Activated CD4-positive, alpha-beta T cell treated with anti-CD3 and anti-CD28 coated beads for 1 hour (primary cell): ENCODE measurements at regions not wholly inside any gene's neighbourhood (a gene's known extent, or its start where the extent isn't known, plus 50 kb on each side); places are given as distances from the start of the nearest gene placed in this dataset.
A peak's percentile ranks its signal among the peaks of the same experiment; 100 is the strongest.

Source experiments
- DNase-seq: peaks from one replicate; pipeline ENCODE4 v3.0.0-alpha.2; 2020

DNA sequence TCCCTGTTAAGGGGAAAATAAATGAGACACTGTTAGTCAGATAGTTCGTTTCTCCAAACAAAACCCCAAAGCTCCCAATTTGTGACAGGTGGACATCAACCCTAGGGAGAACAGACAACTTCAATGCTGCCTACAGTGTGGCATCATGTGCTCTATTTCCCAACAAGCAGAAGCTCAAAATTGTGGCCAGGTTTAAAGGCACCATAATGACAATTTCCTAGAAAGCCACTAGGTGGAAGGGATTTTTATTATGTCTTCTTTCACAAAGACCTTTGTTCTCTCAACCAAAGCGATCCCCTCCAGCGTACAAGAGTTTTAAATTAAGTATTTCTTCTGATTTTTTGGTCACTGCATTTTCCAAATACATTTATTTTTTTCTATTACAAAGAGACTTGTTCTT is 88.0 kb upstream of the MBIP start:
- DNase-seq, result no peak

DNA sequence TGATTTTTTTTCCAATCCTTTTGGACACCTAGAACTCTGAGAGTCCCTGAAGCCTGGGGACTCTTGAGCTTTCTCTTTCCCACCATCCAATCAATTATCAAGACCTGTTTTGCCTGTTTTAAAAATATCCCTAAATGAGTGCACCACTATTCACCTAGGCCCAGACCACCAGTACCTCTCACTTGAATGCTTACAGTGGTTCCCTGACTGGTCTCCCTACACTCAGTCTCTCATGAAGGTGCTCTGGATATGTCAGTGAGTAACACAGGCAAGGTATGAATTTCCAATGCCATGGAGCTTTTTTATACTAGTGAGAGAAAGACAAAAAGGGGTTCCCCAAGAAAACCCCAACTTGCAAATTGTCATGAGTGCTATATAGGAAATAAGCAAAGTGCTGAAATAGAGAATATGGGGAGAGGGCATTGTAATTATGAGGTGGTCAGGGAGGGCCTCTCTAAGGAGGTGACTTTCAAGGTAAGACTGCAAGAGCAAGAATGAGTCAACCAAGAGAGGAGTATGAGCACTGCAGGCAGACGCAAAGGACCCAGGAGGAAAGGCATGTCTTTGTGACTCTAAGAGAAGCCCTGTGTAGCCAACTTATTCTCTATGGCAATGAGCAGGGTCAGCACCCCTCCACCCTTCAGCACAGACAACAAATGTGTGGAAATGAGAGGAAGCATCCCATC is 85.3 kb upstream of the MBIP start:
- DNase-seq, result no peak

DNA sequence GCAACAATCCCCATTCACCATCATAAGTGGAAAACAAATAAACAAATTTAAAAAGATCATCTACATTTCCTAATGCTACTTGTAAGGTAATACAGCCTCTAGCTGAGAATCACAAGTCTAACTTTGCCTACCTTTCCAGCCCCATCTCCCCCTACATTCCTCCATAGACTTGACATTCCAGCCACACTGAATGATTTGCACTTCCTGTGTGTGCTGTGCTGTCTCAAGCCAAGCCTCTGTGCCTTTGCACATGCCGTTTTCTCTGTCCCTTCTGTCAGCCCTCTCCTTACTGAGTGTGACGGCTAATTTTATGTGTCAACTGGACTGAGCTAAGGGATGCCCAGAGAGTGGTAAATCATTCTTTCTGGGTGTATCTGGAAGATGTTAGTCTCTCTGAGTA is 82.4 kb upstream of the MBIP start:
- no peak for DNase-seq

DNA sequence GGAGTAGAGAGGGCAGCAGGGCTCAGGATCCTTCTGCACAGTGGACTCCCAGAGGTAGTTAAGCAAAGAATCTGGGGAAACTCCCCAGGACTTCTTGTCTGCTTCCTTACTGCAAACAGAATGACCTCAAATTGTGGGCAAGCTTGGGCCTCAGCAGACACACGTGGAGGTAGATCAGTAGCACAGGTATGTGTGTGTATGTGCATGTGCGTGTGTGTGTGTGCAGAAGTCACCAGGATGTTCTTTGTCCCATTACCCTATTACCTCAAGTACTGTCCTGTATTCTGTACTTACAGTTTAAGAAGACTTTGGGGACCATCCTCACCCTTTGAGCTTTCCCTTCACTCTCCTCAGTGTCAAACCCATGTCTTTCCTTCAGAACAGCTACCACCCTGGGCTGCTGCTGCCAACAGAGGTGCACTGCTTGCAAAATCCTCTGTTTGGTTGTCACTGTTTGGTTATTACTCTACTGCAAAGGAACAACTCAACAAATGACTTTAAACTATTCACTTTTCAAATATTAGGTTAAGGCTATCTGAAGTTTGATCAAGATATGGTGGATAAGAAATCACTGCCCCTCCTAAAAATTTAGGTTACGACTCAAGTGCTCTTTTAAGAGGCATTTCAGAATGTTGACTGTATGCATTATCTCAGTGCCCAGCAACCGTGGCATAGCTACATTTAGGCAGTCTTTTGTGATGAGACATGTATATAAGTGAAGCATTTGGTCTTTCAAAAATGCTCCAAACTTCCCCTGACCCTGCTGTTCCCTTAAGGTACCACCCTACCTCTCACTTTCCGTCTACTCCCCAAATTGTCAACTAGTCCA is 78.2 kb upstream of the MBIP start:
- DNase-seq, result no peak

DNA sequence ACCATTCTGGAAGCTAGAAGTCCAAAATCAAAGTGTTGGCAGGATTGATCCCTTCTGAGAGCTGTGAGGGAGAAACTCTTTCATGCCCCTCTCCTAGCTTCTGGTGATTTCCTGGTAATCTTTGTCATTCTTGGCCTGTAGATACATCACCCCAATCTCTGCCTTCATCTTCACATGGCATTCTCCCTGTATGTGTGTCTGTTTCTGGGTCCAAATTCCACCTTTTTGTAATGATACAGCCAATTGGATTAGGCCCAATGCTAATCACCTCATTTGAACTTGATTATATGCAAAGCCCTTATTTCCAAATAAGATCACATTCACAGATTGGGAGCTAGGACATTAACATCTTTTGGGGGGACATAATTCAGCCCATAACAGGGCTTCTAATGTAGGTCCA is 76.9 kb upstream of the MBIP start:
- DNase-seq, result no peak

DNA sequence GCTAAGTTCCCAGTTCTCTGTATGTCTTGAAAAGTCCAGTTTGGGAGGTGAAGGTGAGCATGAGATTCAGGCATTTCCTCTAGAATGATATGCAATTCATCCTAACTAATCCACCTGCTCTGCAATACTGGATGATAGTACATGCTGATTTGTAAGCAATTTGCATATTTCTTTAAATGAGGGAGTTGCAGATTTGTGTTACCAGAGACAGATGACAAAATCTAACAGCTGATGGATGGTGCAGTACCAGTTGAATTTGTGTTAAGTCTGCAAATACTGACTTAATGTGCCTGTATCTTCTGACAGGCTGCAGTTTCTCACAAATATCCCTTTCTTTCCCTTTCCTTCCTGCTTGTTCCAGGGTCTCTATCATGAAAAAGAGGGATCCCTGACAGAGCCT is 76.4 kb upstream of the MBIP start:
- no peak for DNase-seq

DNA sequence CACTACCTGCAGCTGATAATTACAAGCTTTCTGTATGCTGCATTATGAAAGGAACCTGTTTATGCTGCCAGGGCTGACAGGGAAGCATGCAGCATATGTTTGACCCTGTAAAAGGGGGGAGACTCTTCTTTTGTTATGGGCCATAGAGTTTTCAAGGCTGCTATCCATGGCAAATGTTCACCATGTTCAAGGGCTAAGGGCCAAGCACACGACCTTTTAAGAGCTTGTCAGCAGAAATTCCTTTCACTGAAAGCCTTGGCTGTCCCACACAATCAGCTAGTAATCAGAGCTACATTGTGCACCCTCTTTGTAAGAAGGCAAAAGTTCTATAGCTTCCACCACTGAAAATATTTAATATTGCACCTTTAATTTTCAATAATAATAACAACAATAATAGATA is 74.2 kb upstream of the MBIP start:
- DNase-seq, result no peak

DNA sequence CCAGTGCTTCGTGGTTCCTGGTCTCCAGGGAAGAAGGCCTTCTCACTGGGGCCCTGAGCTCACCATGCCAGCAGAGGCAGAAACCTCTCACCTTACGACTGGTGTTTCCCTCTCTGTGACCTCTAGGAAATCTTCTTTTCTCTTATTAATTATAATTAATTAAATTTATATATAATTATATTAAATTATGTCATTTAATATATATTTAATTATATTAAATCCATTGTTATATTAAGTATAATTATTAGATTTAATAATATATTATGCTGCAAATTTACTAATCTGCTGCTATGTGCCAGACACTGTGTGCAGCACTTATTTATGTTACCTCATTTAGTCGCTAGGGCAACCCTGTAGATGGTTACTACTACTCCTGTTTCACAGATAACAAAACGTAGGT is 70.3 kb upstream of the MBIP start:
- no peak for DNase-seq

DNA sequence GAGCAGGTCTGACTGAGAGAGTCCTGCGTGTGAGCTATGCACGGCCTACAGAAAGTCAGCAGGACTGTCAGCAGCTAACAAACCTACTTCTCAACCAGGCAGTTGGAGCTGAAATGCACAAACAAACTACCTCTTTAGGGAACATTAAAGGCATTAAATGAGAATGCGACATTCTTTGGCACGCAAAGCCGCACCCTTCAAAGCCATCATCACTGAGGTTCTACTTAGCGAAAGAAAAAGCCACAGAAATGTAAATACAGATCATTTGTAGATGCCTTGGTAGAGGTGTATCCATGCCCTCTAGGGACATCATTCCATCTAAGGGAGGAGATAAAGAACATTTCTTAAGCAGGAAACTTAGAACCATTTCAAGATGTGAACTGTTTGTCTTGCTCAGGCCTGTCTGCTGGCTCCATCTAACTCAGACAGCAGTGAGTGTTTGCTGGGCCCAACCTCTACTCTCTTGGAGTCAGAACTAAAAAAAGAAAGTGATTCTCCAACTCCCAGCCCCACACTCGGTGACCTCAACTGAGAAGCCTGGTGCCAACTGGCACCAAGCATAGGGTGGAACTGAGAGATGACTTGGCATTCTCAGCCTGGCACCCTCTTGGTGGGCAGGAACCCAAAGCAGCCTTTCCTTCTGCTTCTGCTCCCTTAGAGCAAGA is 63.5 kb upstream of the MBIP start:
- no peak for DNase-seq

DNA sequence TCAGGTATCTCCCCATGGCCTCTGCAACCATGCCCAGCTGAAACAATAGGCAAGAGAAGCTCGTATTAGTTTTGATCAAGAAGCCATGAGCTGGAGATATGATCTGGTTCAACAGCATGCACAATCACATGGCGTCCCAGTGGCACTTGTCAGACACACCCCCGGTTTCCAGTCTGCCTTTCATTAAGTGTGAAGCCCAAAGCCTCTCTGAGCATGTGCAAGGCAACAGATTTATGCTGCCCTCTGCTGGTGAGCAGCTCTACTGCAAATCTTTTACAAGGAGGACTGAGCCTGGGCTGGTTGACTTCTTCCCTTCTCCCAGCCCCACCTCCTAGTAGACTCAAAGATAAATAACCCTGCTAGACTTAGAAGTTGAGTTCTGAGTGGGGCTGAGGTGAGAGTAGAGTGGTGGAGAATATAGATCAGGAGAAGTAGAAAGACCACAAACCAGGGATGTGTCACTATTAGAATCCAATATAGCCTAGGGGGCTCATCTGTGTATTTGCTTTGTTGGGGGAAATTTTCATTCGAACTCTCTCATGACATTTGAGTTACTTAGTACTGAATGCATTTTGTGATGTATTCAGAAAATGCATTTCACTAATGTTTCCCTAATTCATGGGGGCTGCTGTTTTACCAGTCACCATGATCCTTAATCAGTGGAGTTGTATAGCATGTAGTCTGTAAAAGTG is 53.7 kb upstream of the MBIP start:
- peak; percentile 58 for DNase-seq
